Astrocyte (in vitro differentiated cells and primary cell): ENCODE measurements at regions not wholly inside any gene's neighbourhood (a gene's known extent, or its start where the extent isn't known, plus 50 kb on each side); places are given as distances from the start of the nearest gene placed in this dataset.

Experiments
- EZH2 ChIP-seq: IDR thresholded peaks from 2 replicates; pipeline ENCODE4 v1.6.1; 2012; ENCODE audit warnings: mild to moderate bottlenecking, low read length, inconsistent platforms; ENCODE audit not compliant: insufficient read depth
- TF ChIP-seq, protein P1 (sequence below): IDR thresholded peaks from 2 replicates; pipeline ENCODE4 v1.5.1; 2011; ENCODE audit warnings: low read depth, mild to moderate bottlenecking, inconsistent platforms, low read length, moderate library complexity; ENCODE audit not compliant: insufficient read depth

DNA sequence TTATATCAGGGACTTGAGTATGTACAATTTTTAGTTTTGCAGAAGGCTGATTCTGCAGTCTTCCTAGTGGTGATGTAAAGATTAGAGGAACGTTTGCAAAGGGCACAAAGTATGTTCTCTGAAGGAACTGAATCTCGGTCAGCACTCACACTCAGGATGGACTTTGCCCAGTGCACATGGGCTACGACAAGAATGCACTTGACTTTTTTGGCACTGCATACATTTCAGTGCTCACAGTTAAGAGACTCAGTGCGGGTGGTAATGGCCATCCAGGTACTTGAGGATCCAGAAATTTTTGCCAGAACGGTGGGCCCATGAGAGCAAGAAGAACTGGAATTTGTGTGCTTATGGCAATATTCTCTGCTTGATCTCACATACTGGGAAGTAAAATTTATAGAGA, 107.7 kb downstream of the ZFY start:
- TF ChIP-seq, protein P1, sequence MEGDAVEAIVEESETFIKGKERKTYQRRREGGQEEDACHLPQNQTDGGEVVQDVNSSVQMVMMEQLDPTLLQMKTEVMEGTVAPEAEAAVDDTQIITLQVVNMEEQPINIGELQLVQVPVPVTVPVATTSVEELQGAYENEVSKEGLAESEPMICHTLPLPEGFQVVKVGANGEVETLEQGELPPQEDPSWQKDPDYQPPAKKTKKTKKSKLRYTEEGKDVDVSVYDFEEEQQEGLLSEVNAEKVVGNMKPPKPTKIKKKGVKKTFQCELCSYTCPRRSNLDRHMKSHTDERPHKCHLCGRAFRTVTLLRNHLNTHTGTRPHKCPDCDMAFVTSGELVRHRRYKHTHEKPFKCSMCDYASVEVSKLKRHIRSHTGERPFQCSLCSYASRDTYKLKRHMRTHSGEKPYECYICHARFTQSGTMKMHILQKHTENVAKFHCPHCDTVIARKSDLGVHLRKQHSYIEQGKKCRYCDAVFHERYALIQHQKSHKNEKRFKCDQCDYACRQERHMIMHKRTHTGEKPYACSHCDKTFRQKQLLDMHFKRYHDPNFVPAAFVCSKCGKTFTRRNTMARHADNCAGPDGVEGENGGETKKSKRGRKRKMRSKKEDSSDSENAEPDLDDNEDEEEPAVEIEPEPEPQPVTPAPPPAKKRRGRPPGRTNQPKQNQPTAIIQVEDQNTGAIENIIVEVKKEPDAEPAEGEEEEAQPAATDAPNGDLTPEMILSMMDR: no peak
- no peak for TF ChIP-seq EZH2
